T-cell (primary cell): ENCODE measurements at regions not wholly inside any gene's neighbourhood (a gene's known extent, or its start where the extent isn't known, plus 50 kb on each side); places are given as distances from the start of the nearest gene placed in this dataset.
"Not testable (repeated sequence)": the region's sequence is repeated elsewhere in the genome, so short reads cannot be mapped to it uniquely, and the experiment has no call there.

Experiments
- ATAC-seq, 4 experiments: fragments of 200-7000 bp in 3 of 4; fragments of 150-1000 bp in 1 of 4; cut with Tn5 transposase; replicated peaks in 1 of 4; 1 replicate in 3 of 4; 2 replicates in 1 of 4; pipeline ENCODE4 v1.10.0; 2021; ENCODE audit warnings: moderate library complexity in 3 of 4, mild to moderate bottlenecking in 2 of 4, moderate number of reproducible peaks in 1 of 4
- CTCF ChIA-PET, 2 donors: fragments of 300-600 bp; sonication (Branson Sonifier 250); formaldehyde crosslinking; loops; one replicate each; lab custom pipeline; 2022; ENCODE audit warnings: antibody characterized with exemption in 2 of 2; lab: Charles Lee
- POLR2A ChIA-PET, 2 donors: fragments of 300-600 bp; sonication (Branson Sonifier 250); formaldehyde crosslinking; loops; one replicate each; lab custom pipeline; 2022; ENCODE audit warnings: antibody characterized with exemption in 2 of 2; lab: Charles Lee
- DNase-seq, 35 experiments: peaks; one replicate each; pipeline versions ENCODE4 v3.0.0 to v3.0.0-alpha.2; 2013 to 2023
- H3K27ac ChIP-seq: one replicate; pipeline ENCODE4 v1.5.1; 2013; ENCODE audit warnings: low read length
- H3K27me3 ChIP-seq, 2 experiments: replicated peaks in 1 of 2; 1 replicate in 1 of 2; 2 replicates in 1 of 2; pipeline versions ENCODE4 v1.6.1 to v1.7.0; 2013; ENCODE audit warnings: low read length in 1 of 2, mixed read lengths in 1 of 2; ENCODE audit not compliant: control insufficient read depth in 2 of 2, insufficient read depth in 2 of 2; ENCODE audit errors: extremely low read depth in 1 of 2
- H3K36me3 ChIP-seq, 2 donors: 1 replicate in 1 of 2; 2 replicates in 1 of 2; pipeline versions ENCODE4 v1.6.1 to v1.7.0; 2013; ENCODE audit warnings: low read length in 1 of 2; ENCODE audit not compliant: control insufficient read depth in 2 of 2, insufficient read depth in 1 of 2; ENCODE audit errors: extremely low read depth in 1 of 2
- H3K4me1 ChIP-seq, 2 experiments: 1 replicate in 1 of 2; 2 replicates in 1 of 2; pipeline versions ENCODE4 v1.6.1 to v1.7.0; 2013; ENCODE audit warnings: low read length in 2 of 2, mixed read lengths in 1 of 2; ENCODE audit not compliant: insufficient read depth in 2 of 2, control insufficient read depth in 1 of 2; ENCODE audit errors: extremely low read depth in 1 of 2
- H3K4me3 ChIP-seq, 2 donors: 1 replicate in 1 of 2; 2 replicates in 1 of 2; pipeline versions ENCODE4 v1.5.1 to v1.7.0; 2013; ENCODE audit warnings: mild to moderate bottlenecking in 2 of 2, low read length in 1 of 2, moderate library complexity in 1 of 2; ENCODE audit not compliant: control insufficient read depth in 1 of 2; ENCODE audit errors: extremely low read depth in 1 of 2
- H3K9me3 ChIP-seq: 2 replicates; pipeline ENCODE4 v1.7.0; 2013
- H3K27ac Mint-ChIP-seq, 2 donors: one replicate each; pipeline ENCODE4 v1.8.0; 2020 to 2021; ENCODE audit warnings: mild to moderate bottlenecking in 2 of 2, mixed read lengths in 2 of 2
- H3K27me3 Mint-ChIP-seq, 2 donors: one replicate each; pipeline ENCODE4 v1.8.0; 2021 to 2022; ENCODE audit warnings: mixed read lengths in 2 of 2
- H3K36me3 Mint-ChIP-seq: one replicate; pipeline ENCODE4 v1.8.0; 2021; ENCODE audit warnings: mixed read lengths
- H3K4me1 Mint-ChIP-seq, 3 donors: one replicate each; pipeline ENCODE4 v1.8.0; 2020 to 2022; ENCODE audit warnings: mixed read lengths in 3 of 3, mild to moderate bottlenecking in 1 of 3
- H3K4me3 Mint-ChIP-seq, 3 donors: one replicate each; pipeline ENCODE4 v1.8.0; 2020 to 2022; ENCODE audit warnings: mild to moderate bottlenecking in 3 of 3, mixed read lengths in 3 of 3, moderate library complexity in 3 of 3
- H3K9me3 Mint-ChIP-seq, 3 donors: one replicate each; pipeline ENCODE4 v1.8.0; 2020 to 2022; ENCODE audit warnings: mixed read lengths in 3 of 3
- WGBS: methylation state at CpG from one replicate; pipeline ENCODE4 v1.1.5; 2013; ENCODE audit warnings: missing lambda C conversion rate; ENCODE audit not compliant: insufficient coverage; 5-methylcytosine and 5-hydroxymethylcytosine counted together

DNA sequence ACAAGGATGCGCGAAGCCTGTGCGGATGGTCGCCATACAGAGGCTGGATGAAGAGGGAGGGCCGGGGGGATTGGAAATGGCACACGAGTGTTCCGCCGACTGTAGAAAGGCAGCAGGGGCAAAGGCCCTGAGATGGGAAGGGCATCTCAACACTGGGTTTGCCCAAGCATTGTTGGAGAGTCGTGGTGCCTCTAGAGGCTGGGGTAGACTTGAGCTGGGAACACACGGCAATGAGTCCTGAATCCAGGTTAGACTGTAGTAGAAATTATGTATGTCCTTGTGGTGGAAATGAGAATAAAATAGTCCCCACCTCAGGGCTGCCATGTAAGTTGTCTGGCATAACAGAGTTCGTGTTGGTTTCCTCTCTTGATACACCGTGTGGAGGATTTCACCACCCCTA, 83.8 kb upstream of the CCND2 start:
- Histone ChIP-seq H3K27me3 (no peaks in the 10 kb centered on the region), H3K9me3 (no peaks in the 10 kb centered on the region), H3K36me3 (no peaks in the 10 kb centered on the region), H3K4me3 (no peak overlapping the region), H3K27ac (no peak overlapping the region), H3K4me1 (no peaks in the 10 kb centered on the region)
- ChIA-PET CTCF (interaction anchor here in 1 of 2 donors (0.6 kb wide), 1 partner anchor 25 kb away, joined by 6 read pairs; no protein-coding TSS in a partner anchor), POLR2A (no interaction called here)
- Mint-ChIP-seq H3K4me3 (no peak overlapping the region), H3K27me3 (no peaks in the 10 kb centered on the region), H3K27ac (no peak overlapping the region), H3K36me3 (no peaks in the 10 kb centered on the region), H3K4me1 (no peaks in the 10 kb centered on the region), H3K9me3 (no peaks in the 10 kb centered on the region)
- WGBS, result 96% methylated on average over 10 of the region's 12 CpGs
- DNase-seq, result no peak
- ATAC-seq, result no peak

DNA sequence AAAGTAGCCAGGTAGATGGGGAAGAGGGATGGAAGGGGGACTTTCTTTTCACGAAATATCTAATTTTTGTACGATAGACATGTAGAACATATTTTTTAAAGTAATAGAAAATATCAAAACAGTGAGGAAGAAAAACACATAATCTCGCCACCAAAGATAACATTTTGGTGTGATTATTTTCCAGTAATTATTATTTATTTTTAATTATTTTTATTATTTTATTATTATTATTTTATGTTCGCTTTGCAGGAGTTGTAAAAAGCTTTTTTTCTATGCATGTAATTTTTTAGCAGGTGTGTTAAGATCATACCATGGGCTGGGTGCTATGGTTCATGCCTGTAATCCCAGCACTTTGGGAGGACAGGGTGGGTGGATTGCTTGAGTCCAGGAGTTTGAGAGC, 85.6 kb upstream of the CCND2 start:
- POLR2A ChIA-PET, result interaction anchor here in 1 of 2 donors (0.5 kb wide), 1 partner anchor 87 kb away, joined by 4 read pairs; no protein-coding TSS in a partner anchor
- Histone ChIP-seq H3K27ac (no peak overlapping the region), H3K27me3 (no peaks in the 10 kb centered on the region), H3K9me3 (no peaks in the 10 kb centered on the region), H3K36me3 (no peaks in the 10 kb centered on the region), H3K4me3 (no peak overlapping the region), H3K4me1 (no peaks in the 10 kb centered on the region)
- ATAC-seq (no peak), DNase-seq (no peak)
- Mint-ChIP-seq H3K27ac (no peak overlapping the region), H3K4me3 (no peak overlapping the region), H3K4me1 (no peaks in the 10 kb centered on the region), H3K27me3 (no peaks in the 10 kb centered on the region), H3K9me3 (peaks cover 2 to 12% (median 3%) of the 10 kb centered on the region in 3 donors), H3K36me3 (peaks cover 3% of the 10 kb centered on the region)
- no CpG with 5 or more reads among the region's 4 CpGs for WGBS
- CTCF ChIA-PET, result interaction anchor here in 1 of 2 donors (0.6 kb wide), 1 partner anchor 27 kb away, joined by 5 read pairs; no protein-coding TSS in a partner anchor

DNA sequence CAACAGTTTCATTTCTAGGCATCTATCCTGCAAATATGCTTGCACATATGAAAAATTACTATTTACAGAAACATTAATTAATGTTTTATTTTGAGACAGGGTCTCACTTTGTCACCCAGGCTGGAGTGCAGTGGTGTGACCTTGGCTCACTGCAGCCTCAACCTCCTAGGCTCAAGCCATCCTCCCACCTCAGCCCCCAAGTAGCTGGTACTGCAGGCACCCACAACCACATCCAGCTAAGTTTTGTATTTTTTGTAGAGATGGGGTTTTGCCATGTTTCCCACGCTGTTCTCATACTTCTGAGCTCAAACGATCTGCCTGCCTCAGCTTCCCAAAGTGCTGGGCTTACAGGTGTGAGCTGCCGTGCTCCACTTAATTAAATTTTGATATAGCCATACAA, 86.2 kb upstream of the CCND2 start:
- H3K27ac ChIP-seq, ATAC-seq, H3K4me3 Mint-ChIP-seq, H3K9me3 ChIP-seq, H3K27ac Mint-ChIP-seq, H3K27me3 ChIP-seq, H3K36me3 ChIP-seq, H3K27me3 Mint-ChIP-seq, DNase-seq, H3K36me3 Mint-ChIP-seq, CTCF ChIA-PET, H3K4me1 ChIP-seq, H3K4me3 ChIP-seq, H3K4me1 Mint-ChIP-seq: not testable (repeated sequence)
- H3K9me3 Mint-ChIP-seq, result peaks cover 5 to 17% (median 6%) of the 10 kb centered on the region in 3 donors
- POLR2A ChIA-PET, result interaction anchor here in 1 of 2 donors (0.5 kb wide), 1 partner anchor 88 kb away, joined by 4 read pairs; no protein-coding TSS in a partner anchor
- WGBS, result no CpG with 5 or more reads among the region's 3 CpGs

DNA sequence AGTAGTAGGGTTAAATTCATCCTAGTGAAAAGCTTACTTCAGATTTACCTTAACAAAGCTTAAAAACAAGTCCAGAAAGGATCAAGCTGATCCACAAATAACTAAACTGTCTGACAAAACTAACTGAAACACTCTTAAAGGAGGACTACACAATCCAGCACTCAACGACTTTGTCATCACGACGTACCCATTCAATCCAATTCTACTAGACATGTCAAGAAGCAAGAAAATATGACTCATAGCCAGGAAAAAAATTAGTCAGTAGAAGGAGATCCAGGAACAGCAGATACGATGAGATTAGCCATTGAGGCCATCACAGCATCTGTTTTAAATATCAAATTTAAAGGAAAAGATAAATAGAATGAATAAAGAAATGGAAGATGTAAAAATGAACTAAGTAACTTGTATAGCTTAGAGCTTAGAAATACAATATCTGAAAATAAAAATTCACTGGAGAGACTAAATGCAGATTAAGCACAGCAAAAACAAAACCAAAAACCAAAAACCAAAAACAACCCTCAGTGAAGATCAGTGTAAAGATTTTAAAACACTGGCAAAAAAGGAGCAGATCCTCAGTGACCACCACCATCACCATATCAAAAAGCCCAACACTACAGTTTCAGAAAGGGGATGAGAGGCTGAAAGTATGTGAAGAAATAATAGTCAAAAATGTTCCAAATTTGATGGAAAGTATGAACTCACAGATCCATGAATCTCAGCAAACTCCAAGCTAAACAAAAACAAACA, 95.0 kb upstream of the CCND2 start:
- no peaks in the 10 kb centered on the region for H3K27me3 Mint-ChIP-seq
- DNase-seq, result no peak
- H3K36me3 Mint-ChIP-seq, result peaks cover 6% of the 10 kb centered on the region
- H3K27ac ChIP-seq, result no peak overlapping the region
- H3K9me3 ChIP-seq, result no peaks in the 10 kb centered on the region
- H3K27ac Mint-ChIP-seq, result no peak overlapping the region
- H3K4me1 Mint-ChIP-seq, result peaks cover 0 to 3% (median 0%) of the 10 kb centered on the region in 3 donors
- no peaks in the 10 kb centered on the region for H3K27me3 ChIP-seq
- H3K4me1 ChIP-seq, result no peaks in the 10 kb centered on the region
- H3K9me3 Mint-ChIP-seq, result peaks cover 5 to 16% (median 6%) of the 10 kb centered on the region in 3 donors
- CTCF ChIA-PET, result interaction anchor here in 1 of 2 donors (0.6 to 0.7 kb wide), 2 partner anchors 33 to 323 kb away, joined by 3 to 4 read pairs; no protein-coding TSS in a partner anchor
- no peaks in the 10 kb centered on the region for H3K36me3 ChIP-seq
- no peak overlapping the region for H3K4me3 Mint-ChIP-seq
- no CpG with 5 or more reads among the region's 4 CpGs for WGBS
- H3K4me3 ChIP-seq, result no peak overlapping the region
- ATAC-seq, result no peak
- POLR2A ChIA-PET, result no interaction called here

DNA sequence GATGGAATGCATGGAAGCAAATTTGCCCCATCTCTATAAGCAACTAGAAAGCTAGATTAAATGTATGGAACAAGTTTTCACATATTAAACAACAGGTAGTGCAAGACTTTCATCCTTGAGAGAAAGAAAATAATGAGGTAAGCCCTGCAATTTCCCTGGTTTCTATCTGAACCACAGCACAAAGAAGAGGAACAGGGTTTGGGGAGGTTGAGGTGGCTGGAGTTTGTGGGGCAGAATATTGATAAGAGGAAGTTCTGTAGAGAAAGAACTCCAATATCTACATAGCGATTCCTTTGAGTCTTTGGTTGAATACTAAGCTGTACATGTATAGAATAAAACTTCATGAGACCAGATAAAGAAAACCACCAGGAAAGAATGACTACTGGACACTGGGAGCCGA, 96.3 kb upstream of the CCND2 start:
- 100% methylated on average over 1 of the region's 2 CpGs for WGBS
- Histone ChIP-seq H3K27ac (no peak overlapping the region), H3K36me3 (no peaks in the 10 kb centered on the region), H3K27me3 (no peaks in the 10 kb centered on the region), H3K4me1 (no peaks in the 10 kb centered on the region), H3K9me3 (no peaks in the 10 kb centered on the region), H3K4me3 (no peak overlapping the region)
- CTCF ChIA-PET, result interaction anchor here in 1 of 2 donors (0.7 to 1.1 kb wide), 2 partner anchors 100 to 1099 kb away, joined by 3 to 4 read pairs; no protein-coding TSS in a partner anchor
- Mint-ChIP-seq H3K27ac (no peak overlapping the region), H3K9me3 (peaks cover 0 to 4% (median 0%) of the 10 kb centered on the region in 3 donors), H3K36me3 (no peaks in the 10 kb centered on the region), H3K27me3 (no peaks in the 10 kb centered on the region), H3K4me3 (no peak overlapping the region), H3K4me1 (peaks cover 0 to 3% (median 0%) of the 10 kb centered on the region in 3 donors)
- POLR2A ChIA-PET, result no interaction called here
- ATAC-seq (no peak), DNase-seq (no peak)

DNA sequence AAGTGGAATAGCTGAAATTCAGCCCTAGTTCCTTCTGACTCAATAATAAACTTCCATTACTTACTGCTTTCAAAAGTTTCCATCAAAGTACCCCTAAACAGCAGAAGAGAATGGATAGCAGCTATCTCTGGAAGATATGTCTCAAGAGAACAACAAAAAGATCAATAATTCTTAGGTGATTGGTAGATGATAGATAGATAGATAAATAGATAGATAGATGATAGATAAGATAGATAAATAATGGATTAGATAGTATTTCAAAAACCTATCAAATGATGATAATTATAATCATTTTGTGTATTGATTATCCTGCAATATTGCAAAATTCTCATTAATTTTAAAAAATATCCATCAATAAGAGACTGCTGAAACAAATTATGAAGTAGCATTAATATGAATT, 97.4 kb upstream of the CCND2 start:
- Mint-ChIP-seq H3K4me3 (no peak overlapping the region), H3K36me3 (no peaks in the 10 kb centered on the region), H3K27ac (no peak overlapping the region), H3K27me3 (no peaks in the 10 kb centered on the region), H3K9me3 (no peaks in the 10 kb centered on the region), H3K4me1 (peaks cover 0 to 3% (median 0%) of the 10 kb centered on the region in 3 donors)
- ChIA-PET CTCF (interaction anchor here in 1 of 2 donors (0.6 to 1.1 kb wide), 2 partner anchors 101 to 775 kb away, joined by 4 to 10 read pairs; no protein-coding TSS in a partner anchor), POLR2A (no interaction called here)
- no peaks in the 10 kb centered on the region for H3K27me3 ChIP-seq
- DNase-seq, result no peak
- no peak overlapping the region for H3K27ac ChIP-seq
- no peak for ATAC-seq
- no peak overlapping the region for H3K4me3 ChIP-seq
- no peaks in the 10 kb centered on the region for H3K36me3 ChIP-seq
- H3K4me1 ChIP-seq, result no peaks in the 10 kb centered on the region
- H3K9me3 ChIP-seq, result no peaks in the 10 kb centered on the region
